Thyroid gland (tissue), 4 donors: ENCODE measurements at regions not wholly inside any gene's neighbourhood (a gene's known extent, or its start where the extent isn't known, plus 50 kb on each side); places are given as distances from the start of the nearest gene placed in this dataset.

ENCODE experiments used
- POLR2A ChIP-seq, 2 donors: fragments of 450-650 bp; IDR thresholded peaks; one replicate each; pipeline ENCODE4 v1.6.1; 2017; ENCODE audit warnings: antibody characterized with exemption in 2 of 2, mild to moderate bottlenecking in 2 of 2, moderate library complexity in 1 of 2
- TF ChIP-seq, protein P1 (sequence below), 6 experiments: fragments of 200-600 bp in 3 of 6; fragments of 450-650 bp in 3 of 6; sonication (generic) in 3 of 6; IDR thresholded peaks; one replicate each; pipeline ENCODE4 v1.5.1; 2016 to 2019; ENCODE audit warnings: antibody characterized with exemption in 6 of 6, mild to moderate bottlenecking in 2 of 6, inconsistent platforms in 1 of 6, moderate library complexity in 1 of 6

DNA sequence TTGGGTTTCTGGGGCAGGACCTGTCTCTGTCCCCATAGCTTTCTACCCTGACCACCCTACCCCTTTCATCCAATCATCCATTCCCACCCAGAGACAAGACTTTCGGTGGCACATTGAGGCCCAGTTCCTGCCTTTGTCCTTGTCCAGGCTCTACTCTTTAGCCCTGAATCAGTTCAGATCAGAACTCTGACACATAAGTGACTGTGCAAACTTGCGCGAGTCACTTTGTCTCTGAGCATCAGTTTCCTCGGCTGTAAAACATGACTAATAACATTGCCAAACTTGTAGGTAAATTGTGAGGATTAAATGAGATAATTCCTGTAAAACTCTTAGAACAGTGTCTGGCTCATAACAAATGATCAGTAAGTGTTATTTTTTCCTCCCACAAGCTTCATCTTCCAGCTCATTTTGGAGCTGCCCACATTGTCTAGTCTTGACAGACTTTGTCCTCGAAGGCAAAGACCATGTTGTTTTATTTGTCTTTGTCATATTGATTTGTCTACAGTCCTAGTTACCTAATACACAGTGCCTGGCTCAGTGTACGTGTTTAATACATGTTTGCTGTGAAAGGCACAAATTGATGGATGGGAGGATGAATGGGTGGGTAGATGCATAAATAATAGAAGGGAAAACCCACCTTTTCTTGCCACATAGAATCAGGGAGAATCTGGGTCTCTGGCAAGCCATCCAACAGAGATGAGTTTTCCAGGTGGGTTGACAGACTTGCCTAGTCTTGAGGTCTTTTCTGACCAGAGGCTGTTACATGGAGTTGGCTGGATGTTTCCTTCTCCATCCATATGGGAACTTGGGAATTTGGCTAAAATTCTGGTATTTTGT lies 262.9 kb downstream of the OMA1 start:
- TF ChIP-seq, protein P1, sequence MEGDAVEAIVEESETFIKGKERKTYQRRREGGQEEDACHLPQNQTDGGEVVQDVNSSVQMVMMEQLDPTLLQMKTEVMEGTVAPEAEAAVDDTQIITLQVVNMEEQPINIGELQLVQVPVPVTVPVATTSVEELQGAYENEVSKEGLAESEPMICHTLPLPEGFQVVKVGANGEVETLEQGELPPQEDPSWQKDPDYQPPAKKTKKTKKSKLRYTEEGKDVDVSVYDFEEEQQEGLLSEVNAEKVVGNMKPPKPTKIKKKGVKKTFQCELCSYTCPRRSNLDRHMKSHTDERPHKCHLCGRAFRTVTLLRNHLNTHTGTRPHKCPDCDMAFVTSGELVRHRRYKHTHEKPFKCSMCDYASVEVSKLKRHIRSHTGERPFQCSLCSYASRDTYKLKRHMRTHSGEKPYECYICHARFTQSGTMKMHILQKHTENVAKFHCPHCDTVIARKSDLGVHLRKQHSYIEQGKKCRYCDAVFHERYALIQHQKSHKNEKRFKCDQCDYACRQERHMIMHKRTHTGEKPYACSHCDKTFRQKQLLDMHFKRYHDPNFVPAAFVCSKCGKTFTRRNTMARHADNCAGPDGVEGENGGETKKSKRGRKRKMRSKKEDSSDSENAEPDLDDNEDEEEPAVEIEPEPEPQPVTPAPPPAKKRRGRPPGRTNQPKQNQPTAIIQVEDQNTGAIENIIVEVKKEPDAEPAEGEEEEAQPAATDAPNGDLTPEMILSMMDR (IDR thresholded peaks at IDR 0.05) = no peak
- TF ChIP-seq POLR2A (IDR thresholded peaks at IDR 0.05) = no peak
